ENCODE measurements at regions not wholly inside any gene's neighbourhood (a gene's known extent, or its start where the extent isn't known, plus 50 kb on each side); places are given as distances from the start of the nearest gene placed in this dataset.

DNA sequence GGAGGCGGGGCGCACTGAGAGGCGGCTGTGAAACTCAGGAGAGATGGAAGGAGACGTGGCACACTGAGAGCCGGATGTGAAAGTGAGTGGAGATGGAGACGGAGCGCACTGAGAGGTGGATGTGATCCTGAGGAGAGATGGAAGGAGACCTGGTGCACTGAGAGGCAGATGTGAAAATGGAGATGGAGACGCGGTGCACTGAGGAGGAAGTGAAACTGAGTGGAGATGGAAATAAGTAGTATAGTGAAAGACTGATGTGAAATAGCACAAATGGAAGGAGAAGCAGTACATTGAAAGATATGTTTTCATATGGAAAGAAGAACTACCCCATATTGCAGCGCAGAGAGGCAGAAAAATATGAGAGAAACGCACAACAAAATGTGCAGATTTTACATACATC is 281.6 kb upstream of the RGPD4 start:
- H3K27me3 ChIP-seq (ENCODE audit: insufficient read depth, poor library complexity, severe bottlenecking) = no peaks in the 10 kb centered on the region
- DNase-seq (ENCODE audit: low read depth in 1 of 2, low spot score in 1 of 2) = no peak
- TF ChIP-seq POLR2AphosphoS5 (IDR thresholded peaks at IDR 0.05; ENCODE audit: low read depth) = no peak
- TF ChIP-seq, protein P1, sequence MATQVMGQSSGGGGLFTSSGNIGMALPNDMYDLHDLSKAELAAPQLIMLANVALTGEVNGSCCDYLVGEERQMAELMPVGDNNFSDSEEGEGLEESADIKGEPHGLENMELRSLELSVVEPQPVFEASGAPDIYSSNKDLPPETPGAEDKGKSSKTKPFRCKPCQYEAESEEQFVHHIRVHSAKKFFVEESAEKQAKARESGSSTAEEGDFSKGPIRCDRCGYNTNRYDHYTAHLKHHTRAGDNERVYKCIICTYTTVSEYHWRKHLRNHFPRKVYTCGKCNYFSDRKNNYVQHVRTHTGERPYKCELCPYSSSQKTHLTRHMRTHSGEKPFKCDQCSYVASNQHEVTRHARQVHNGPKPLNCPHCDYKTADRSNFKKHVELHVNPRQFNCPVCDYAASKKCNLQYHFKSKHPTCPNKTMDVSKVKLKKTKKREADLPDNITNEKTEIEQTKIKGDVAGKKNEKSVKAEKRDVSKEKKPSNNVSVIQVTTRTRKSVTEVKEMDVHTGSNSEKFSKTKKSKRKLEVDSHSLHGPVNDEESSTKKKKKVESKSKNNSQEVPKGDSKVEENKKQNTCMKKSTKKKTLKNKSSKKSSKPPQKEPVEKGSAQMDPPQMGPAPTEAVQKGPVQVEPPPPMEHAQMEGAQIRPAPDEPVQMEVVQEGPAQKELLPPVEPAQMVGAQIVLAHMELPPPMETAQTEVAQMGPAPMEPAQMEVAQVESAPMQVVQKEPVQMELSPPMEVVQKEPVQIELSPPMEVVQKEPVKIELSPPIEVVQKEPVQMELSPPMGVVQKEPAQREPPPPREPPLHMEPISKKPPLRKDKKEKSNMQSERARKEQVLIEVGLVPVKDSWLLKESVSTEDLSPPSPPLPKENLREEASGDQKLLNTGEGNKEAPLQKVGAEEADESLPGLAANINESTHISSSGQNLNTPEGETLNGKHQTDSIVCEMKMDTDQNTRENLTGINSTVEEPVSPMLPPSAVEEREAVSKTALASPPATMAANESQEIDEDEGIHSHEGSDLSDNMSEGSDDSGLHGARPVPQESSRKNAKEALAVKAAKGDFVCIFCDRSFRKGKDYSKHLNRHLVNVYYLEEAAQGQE (IDR thresholded peaks at IDR 0.05; ENCODE audit: insufficient replicate concordance, low read depth) = no peak
- no peak for TF ChIP-seq GABPA (IDR thresholded peaks at IDR 0.05; ENCODE audit: low read depth)
- no peak for TF ChIP-seq CTCF (IDR thresholded peaks at IDR 0.05; ENCODE audit: insufficient read depth, low read length)
- no peak for TF ChIP-seq SPI1 (IDR thresholded peaks at IDR 0.05; ENCODE audit: borderline replicate concordance, low read depth)

GRCh38 chr2:107545851-107546250 is 280.8 kb upstream of the RGPD4 start:
- Histone ChIP-seq H3K4me3 (replicated peaks; ENCODE audit: insufficient read depth, low read length) (no peak overlapping the region), H3K27ac (replicated peaks) (no peak overlapping the region), H3K27me3 (ENCODE audit: insufficient read depth, poor library complexity, severe bottlenecking) (no peaks in the 10 kb centered on the region)
- no peak for TF ChIP-seq GABPA (IDR thresholded peaks at IDR 0.05; ENCODE audit: low read depth)
- no peak for TF ChIP-seq CTCF (IDR thresholded peaks at IDR 0.05; ENCODE audit: insufficient read depth, low read length)
- no peak for TF ChIP-seq POLR2AphosphoS5 (IDR thresholded peaks at IDR 0.05; ENCODE audit: low read depth)
- no peak for TF ChIP-seq SPI1 (IDR thresholded peaks at IDR 0.05; ENCODE audit: borderline replicate concordance, low read depth)
- TF ChIP-seq, protein P1 (IDR thresholded peaks at IDR 0.05; ENCODE audit: insufficient replicate concordance, low read depth) = no peak
- DNase-seq (ENCODE audit: low read depth in 1 of 2, low spot score in 1 of 2) = no peak

More for the DNA sequence above, 281.6 kb upstream of the RGPD4 start:
- Histone ChIP-seq H3K27ac (replicated peaks) (no peak overlapping the region), H3K4me3 (replicated peaks; ENCODE audit: insufficient read depth, low read length) (no peak overlapping the region)

GRCh38 chr2:107548216-107548615 is 278.5 kb upstream of the RGPD4 start:
- Histone ChIP-seq H3K4me3 (replicated peaks; ENCODE audit: insufficient read depth, low read length) (no peak overlapping the region), H3K27me3 (ENCODE audit: insufficient read depth, poor library complexity, severe bottlenecking) (no peaks in the 10 kb centered on the region), H3K27ac (replicated peaks) (no peak overlapping the region)
- TF ChIP-seq GABPA (IDR thresholded peaks at IDR 0.05; ENCODE audit: low read depth) (no peak), SPI1 (IDR thresholded peaks at IDR 0.05; ENCODE audit: borderline replicate concordance, low read depth) (no peak), POLR2AphosphoS5 (IDR thresholded peaks at IDR 0.05; ENCODE audit: low read depth) (no peak), CTCF (IDR thresholded peaks at IDR 0.05; ENCODE audit: insufficient read depth, low read length) (no peak)
- TF ChIP-seq, protein P1 (IDR thresholded peaks at IDR 0.05; ENCODE audit: insufficient replicate concordance, low read depth) = no peak
- no peak for DNase-seq (ENCODE audit: low read depth in 1 of 2, low spot score in 1 of 2)

Measured in HL-60 (cell line).